Endothelial cell of umbilical vein (primary cell): ENCODE measurements at regions not wholly inside any gene's neighbourhood (a gene's known extent, or its start where the extent isn't known, plus 50 kb on each side); places are given as distances from the start of the nearest gene placed in this dataset.

Experiments used
- BruUV-seq: library from RNA; stranded (reverse); fragments of 400-500 nt; replicated peaks from 2 replicates; lab custom pipeline; 2021; lab: Mats Ljungman, UMichigan
- CTCF ChIA-PET: fragments of 300-600, 350-600 bp; sonication (Branson Sonifier 250); formaldehyde crosslinking; loops from one replicate; lab custom pipeline; 2021; ENCODE audit warnings: antibody characterized with exemption, inconsistent platforms; lab: Charles Lee
- POLR2A ChIA-PET: fragments of 300-600, 350-600 bp; sonication (Branson Sonifier 250); formaldehyde crosslinking; loops from one replicate; lab custom pipeline; 2021; ENCODE audit warnings: antibody characterized with exemption, inconsistent platforms; lab: Charles Lee
- DNase-seq: peaks from one replicate; pipeline ENCODE4 v3.0.0-alpha.2; 2011; ENCODE audit warnings: low read depth, low spot score
- FAIRE-seq: peaks from 2 replicates; lab custom pipeline; 2011; peaks lifted over from hg19 to GRCh38; lab: Jason Lieb, UNC
- H2AFZ ChIP-seq: 2 replicates; pipeline ENCODE4 v1.6.0; 2012; ENCODE audit warnings: low read depth, low read length, control low read depth, inconsistent platforms
- H3K27ac ChIP-seq: 2 replicates; pipeline ENCODE4 v1.5.1; 2011; ENCODE audit warnings: low read depth, mild to moderate bottlenecking, control low read depth, low read length, moderate library complexity; ENCODE audit not compliant: insufficient read depth
- H3K27me3 ChIP-seq, 2 experiments: 2 replicates each; pipeline versions ENCODE4 v1.6.0 to v1.6.1; 2011; ENCODE audit warnings: low read length in 2 of 2, mixed read lengths in 1 of 2; ENCODE audit not compliant: control insufficient read depth in 2 of 2, insufficient read depth in 2 of 2
- H3K36me3 ChIP-seq, 2 experiments: 2 replicates in 1 of 2; 3 replicates in 1 of 2; pipeline ENCODE4 v1.5.1; 2011; ENCODE audit warnings: low read length in 2 of 2, mild to moderate bottlenecking in 1 of 2, moderate library complexity in 1 of 2; ENCODE audit not compliant: control insufficient read depth in 2 of 2, insufficient read depth in 2 of 2; ENCODE audit errors: extremely low read depth in 1 of 2
- H3K4me1 ChIP-seq: 3 replicates; pipeline ENCODE4 v1.5.1; 2011; ENCODE audit warnings: mild to moderate bottlenecking, low read length; ENCODE audit not compliant: control insufficient read depth, insufficient read depth; ENCODE audit errors: extremely low read depth
- H3K4me2 ChIP-seq: 2 replicates; pipeline ENCODE4 v1.6.1; 2011; ENCODE audit warnings: low read length, control low read depth, mixed read lengths; ENCODE audit not compliant: insufficient read depth
- H3K4me3 ChIP-seq, 3 experiments: fragments of 200-600 bp in 1 of 3; sonication (generic), shearing (Covaris generic) in 1 of 3; replicated peaks in 1 of 3; 2 replicates each; pipeline ENCODE4 v1.5.1; 2011 to 2016; ENCODE audit warnings: control low read depth in 3 of 3, low read length in 3 of 3, mild to moderate bottlenecking in 2 of 3, inconsistent platforms in 1 of 3, low read depth in 1 of 3, moderate library complexity in 1 of 3; ENCODE audit not compliant: insufficient read depth in 1 of 3
- H3K79me2 ChIP-seq: 2 replicates; pipeline ENCODE4 v1.6.0; 2012; ENCODE audit warnings: low read length, inconsistent platforms; ENCODE audit not compliant: control insufficient read depth, insufficient read depth
- H3K9ac ChIP-seq: replicated peaks from 2 replicates; pipeline ENCODE3; 2011; ENCODE audit warnings: low read length, control low read depth; ENCODE audit not compliant: insufficient read depth; ENCODE audit errors: extremely low read depth
- H3K9me1 ChIP-seq: replicated peaks from 3 replicates; pipeline ENCODE4 v1.6.0; 2011; ENCODE audit warnings: mild to moderate bottlenecking, low read length; ENCODE audit not compliant: control insufficient read depth, insufficient read depth; ENCODE audit errors: extremely low read depth
- H3K9me3 ChIP-seq: replicated peaks from 2 replicates; pipeline ENCODE4 v1.5.1; 2012; ENCODE audit warnings: low read length, inconsistent platforms; ENCODE audit not compliant: control insufficient read depth, insufficient read depth
- H4K20me1 ChIP-seq: replicated peaks from 2 replicates; pipeline ENCODE3; 2011; ENCODE audit warnings: mild to moderate bottlenecking, low read length; ENCODE audit not compliant: control insufficient read depth, insufficient read depth; ENCODE audit errors: extremely low read depth
- EZH2 ChIP-seq: IDR thresholded peaks from 2 replicates; pipeline ENCODE4 v1.6.1; 2012; ENCODE audit warnings: borderline replicate concordance, low read depth, mild to moderate bottlenecking, moderate library complexity, low read length, inconsistent platforms; ENCODE audit not compliant: severe bottlenecking
- FOS ChIP-seq: IDR thresholded peaks from 2 replicates; pipeline ENCODE4 v1.6.1; 2011; ENCODE audit warnings: mild to moderate bottlenecking, low read length, moderate library complexity, borderline replicate concordance; ENCODE audit not compliant: insufficient read depth
- GATA2 ChIP-seq: IDR thresholded peaks from 2 replicates; pipeline ENCODE4 v1.7.0; 2011; ENCODE audit warnings: low read depth, mild to moderate bottlenecking, moderate library complexity, mixed read lengths, low read length; ENCODE audit not compliant: insufficient read length, insufficient read depth
- JUN ChIP-seq: IDR thresholded peaks from 2 replicates; pipeline ENCODE4 v1.6.1; 2011; ENCODE audit warnings: borderline replicate concordance, low read depth; ENCODE audit not compliant: insufficient read length, insufficient read depth
- MYC ChIP-seq: IDR thresholded peaks from one replicate; pipeline ENCODE4 v1.6.1; 2011; ENCODE audit warnings: mild to moderate bottlenecking, low read depth, low read length
- POLR2A ChIP-seq: IDR thresholded peaks from 2 replicates; pipeline ENCODE4 v1.6.1; 2012; ENCODE audit warnings: low read depth, mild to moderate bottlenecking, control low read depth, low read length
- POLR2AphosphoS5 ChIP-seq: IDR thresholded peaks from 2 replicates; pipeline ENCODE4 v1.6.1; 2012; ENCODE audit warnings: low read depth, mild to moderate bottlenecking, control low read depth, low read length, moderate library complexity; ENCODE audit not compliant: insufficient read depth
- dilution Hi-C: fragments of 300-500 bp; cut with MboI; formaldehyde crosslinking; loops from one replicate; pipeline ENCODE4 v1.15.0; 2019; ENCODE audit warnings: low sequenced_read_pairs; ENCODE audit not compliant: extremely low pct_ligation_motif_present
- intact Hi-C: fragments of 100-400 bp; cut with micrococcal nuclease; formaldehyde crosslinking; loops from one replicate; pipeline ENCODE4 v1.10.0; 2022
- TF ChIP-seq, protein P1 (sequence below): IDR thresholded peaks from 2 replicates; pipeline ENCODE4 v1.6.1; 2011; ENCODE audit not compliant: insufficient read depth, insufficient read length
- TF ChIP-seq, protein P2 (sequence below), 2 donors: IDR thresholded peaks; 1 replicate in 1 of 2; 2 replicates in 1 of 2; pipeline ENCODE4 v1.5.1; 2011; ENCODE audit warnings: low read length in 2 of 2, mild to moderate bottlenecking in 2 of 2, moderate library complexity in 2 of 2, control low read depth in 1 of 2, inconsistent platforms in 1 of 2, low read depth in 1 of 2; ENCODE audit not compliant: insufficient read depth in 1 of 2; ENCODE audit errors: extremely low read depth in 1 of 2

DNA sequence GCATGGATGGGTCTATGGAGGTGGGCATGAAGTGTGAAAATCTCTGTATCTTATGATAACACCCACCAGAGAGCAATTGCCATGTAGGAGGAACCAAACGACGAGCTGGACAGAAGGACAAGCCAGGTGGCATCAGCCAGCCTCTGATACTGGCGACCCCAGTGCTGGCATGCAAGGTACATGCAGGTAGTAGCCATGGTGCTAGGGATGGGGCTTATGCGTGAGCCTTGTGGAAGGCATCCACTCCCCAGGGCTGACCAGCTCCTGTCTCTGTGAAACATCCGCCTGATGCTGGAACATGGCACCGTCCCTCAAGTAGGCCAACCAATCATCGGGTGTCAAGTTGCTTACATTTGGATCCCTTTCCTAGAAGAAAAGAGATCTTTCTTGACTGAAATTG lies 412.9 kb downstream of the GADD45G start:
- Histone ChIP-seq H4K20me1 (no peaks in the 10 kb centered on the region), H3K4me1 (no peaks in the 10 kb centered on the region), H3K36me3 (no peaks in the 10 kb centered on the region), H3K4me3 (no peak overlapping the region), H2AFZ (no peak overlapping the region), H3K9me3 (no peaks in the 10 kb centered on the region), H3K9me1 (no peaks in the 10 kb centered on the region), H3K27me3 (no peaks in the 10 kb centered on the region), H3K4me2 (no peak overlapping the region), H3K79me2 (no peaks in the 10 kb centered on the region), H3K9ac (no peak overlapping the region), H3K27ac (no peak overlapping the region)
- ChIA-PET POLR2A (no interaction called here), CTCF (interaction anchor here (1.3 kb wide), 1 partner anchor 8 kb away, joined by 3 read pairs; no protein-coding TSS in a partner anchor)
- no peak for FAIRE-seq
- BruUV-seq: no TSS peak
- intact Hi-C loops (no loop called here), dilution Hi-C loops (no loop called here)
- no peak for DNase-seq
- TF ChIP-seq GATA2 (no peak), POLR2A (no peak)
- TF ChIP-seq, protein P1, sequence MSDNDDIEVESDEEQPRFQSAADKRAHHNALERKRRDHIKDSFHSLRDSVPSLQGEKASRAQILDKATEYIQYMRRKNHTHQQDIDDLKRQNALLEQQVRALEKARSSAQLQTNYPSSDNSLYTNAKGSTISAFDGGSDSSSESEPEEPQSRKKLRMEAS: no peak

DNA sequence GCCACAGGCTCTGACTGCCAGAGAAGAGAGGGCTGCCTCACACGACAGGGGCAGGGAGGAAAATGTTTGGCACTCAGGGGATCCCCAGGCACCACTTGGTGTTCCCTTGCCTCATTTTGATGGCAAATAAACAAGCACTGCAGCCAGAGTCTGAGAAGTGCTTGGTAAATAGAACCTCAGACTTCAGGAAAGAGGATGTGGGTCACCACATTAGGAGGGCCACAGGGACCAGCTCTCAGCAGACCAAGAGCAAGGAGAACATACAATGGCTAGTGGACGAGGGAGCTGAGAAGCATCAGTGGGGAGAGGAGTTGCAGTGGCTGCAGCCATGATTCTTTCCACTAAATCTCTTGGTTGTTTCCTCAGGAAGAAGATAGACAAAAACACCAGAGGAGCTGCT lies 413.9 kb downstream of the GADD45G start:
- BruUV-seq: no TSS peak
- no peak overlapping the region for H2AFZ ChIP-seq
- H3K4me3 ChIP-seq: no peak overlapping the region
- no peak overlapping the region for H3K27ac ChIP-seq
- no peaks in the 10 kb centered on the region for H3K79me2 ChIP-seq
- POLR2A ChIA-PET: no interaction called here
- dilution Hi-C loops: no loop called here
- CTCF ChIA-PET: interaction anchor here (1.5 kb wide), 1 partner anchor 416 kb away, joined by 3 read pairs; no protein-coding TSS in a partner anchor
- no peaks in the 10 kb centered on the region for H4K20me1 ChIP-seq
- H3K9me1 ChIP-seq: no peaks in the 10 kb centered on the region
- FAIRE-seq: no peak
- TF ChIP-seq POLR2AphosphoS5 (no peak), EZH2 (no peak), MYC (no peak), POLR2A (no peak), JUN (no peak), FOS (no peak), GATA2 (no peak)
- TF ChIP-seq, protein P2, sequence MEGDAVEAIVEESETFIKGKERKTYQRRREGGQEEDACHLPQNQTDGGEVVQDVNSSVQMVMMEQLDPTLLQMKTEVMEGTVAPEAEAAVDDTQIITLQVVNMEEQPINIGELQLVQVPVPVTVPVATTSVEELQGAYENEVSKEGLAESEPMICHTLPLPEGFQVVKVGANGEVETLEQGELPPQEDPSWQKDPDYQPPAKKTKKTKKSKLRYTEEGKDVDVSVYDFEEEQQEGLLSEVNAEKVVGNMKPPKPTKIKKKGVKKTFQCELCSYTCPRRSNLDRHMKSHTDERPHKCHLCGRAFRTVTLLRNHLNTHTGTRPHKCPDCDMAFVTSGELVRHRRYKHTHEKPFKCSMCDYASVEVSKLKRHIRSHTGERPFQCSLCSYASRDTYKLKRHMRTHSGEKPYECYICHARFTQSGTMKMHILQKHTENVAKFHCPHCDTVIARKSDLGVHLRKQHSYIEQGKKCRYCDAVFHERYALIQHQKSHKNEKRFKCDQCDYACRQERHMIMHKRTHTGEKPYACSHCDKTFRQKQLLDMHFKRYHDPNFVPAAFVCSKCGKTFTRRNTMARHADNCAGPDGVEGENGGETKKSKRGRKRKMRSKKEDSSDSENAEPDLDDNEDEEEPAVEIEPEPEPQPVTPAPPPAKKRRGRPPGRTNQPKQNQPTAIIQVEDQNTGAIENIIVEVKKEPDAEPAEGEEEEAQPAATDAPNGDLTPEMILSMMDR (IDR thresholded peaks at IDR 0.05; ENCODE audit: extremely low read depth in 1 of 2, insufficient read depth in 1 of 2, low read depth in 1 of 2, low read length in 2 of 2): no peak
- TF ChIP-seq, protein P1: no peak
- H3K4me2 ChIP-seq: no peak overlapping the region
- intact Hi-C loops: no loop called here
- H3K36me3 ChIP-seq: no peaks in the 10 kb centered on the region
- H3K4me1 ChIP-seq: no peaks in the 10 kb centered on the region
- DNase-seq: no peak
- no peaks in the 10 kb centered on the region for H3K9me3 ChIP-seq
- H3K27me3 ChIP-seq: no peaks in the 10 kb centered on the region
- no peak overlapping the region for H3K9ac ChIP-seq
